ENCODE measurements at regions not wholly inside any gene's neighbourhood (a gene's known extent, or its start where the extent isn't known, plus 50 kb on each side); places are given as distances from the start of the nearest gene placed in this dataset.
"Not testable (repeated sequence)": the region's sequence is repeated elsewhere in the genome, so short reads cannot be mapped to it uniquely, and the experiment has no call there.

- not testable (repeated sequence) for H3K9me2 ChIP-seq (replicated peaks; ENCODE audit: insufficient read depth); H3K79me2 ChIP-seq; H3K36me3 ChIP-seq (replicated peaks; ENCODE audit: insufficient read depth, low read depth); H2AFZ ChIP-seq; H3K4me3 ChIP-seq; DNase-seq (ENCODE audit: low spot score); H3K27me3 ChIP-seq; H3K4me2 ChIP-seq; H3K9me3 ChIP-seq (ENCODE audit: low read depth); H3K4me1 ChIP-seq (ENCODE audit: insufficient read depth); H4K20me1 ChIP-seq (ENCODE audit: insufficient read depth, poor library complexity, severe bottlenecking); H3K27ac ChIP-seq
- WGBS (ENCODE audit: low lambda C conversion rate, missing lambda C conversion rate), result 94% methylated on average over 3 of the region's 4 CpGs
Observed at GRCh38 chr2:111427346-111427745, 306.6 kb downstream of the BCL2L11 start.

GRCh38 chr2:111428915-111429314 lies 308.2 kb downstream of the BCL2L11 start:
- H3K9me3 ChIP-seq (ENCODE audit: low read depth); H3K4me2 ChIP-seq; H3K79me2 ChIP-seq; H3K9me2 ChIP-seq (replicated peaks; ENCODE audit: insufficient read depth); H3K36me3 ChIP-seq (replicated peaks; ENCODE audit: insufficient read depth, low read depth); H3K27ac ChIP-seq; H3K4me1 ChIP-seq (ENCODE audit: insufficient read depth); H3K4me3 ChIP-seq; DNase-seq (ENCODE audit: low spot score); H4K20me1 ChIP-seq (ENCODE audit: insufficient read depth, poor library complexity, severe bottlenecking); H2AFZ ChIP-seq; H3K27me3 ChIP-seq: not testable (repeated sequence)
- WGBS (ENCODE audit: low lambda C conversion rate, missing lambda C conversion rate), result 75% methylated on average over 6 of the region's 6 CpGs

- not testable (repeated sequence) for H3K4me3 ChIP-seq; H2AFZ ChIP-seq; H3K36me3 ChIP-seq (replicated peaks; ENCODE audit: insufficient read depth, low read depth); H3K4me1 ChIP-seq (ENCODE audit: insufficient read depth); H3K27ac ChIP-seq; H3K9me2 ChIP-seq (replicated peaks; ENCODE audit: insufficient read depth); H3K9me3 ChIP-seq (ENCODE audit: low read depth); H4K20me1 ChIP-seq (ENCODE audit: insufficient read depth, poor library complexity, severe bottlenecking); H3K4me2 ChIP-seq; H3K79me2 ChIP-seq; DNase-seq (ENCODE audit: low spot score); H3K27me3 ChIP-seq
- WGBS (ENCODE audit: low lambda C conversion rate, missing lambda C conversion rate), result 69% methylated on average over 7 of the region's 8 CpGs
Observed at GRCh38 chr2:111429353-111429752, 308.6 kb downstream of the BCL2L11 start.

GRCh38 chr2:111430817-111431661 lies 310.3 kb downstream of the BCL2L11 start:
- DNase-seq (ENCODE audit: low spot score); H3K27ac ChIP-seq; H3K9me3 ChIP-seq (ENCODE audit: low read depth); H3K9me2 ChIP-seq (replicated peaks; ENCODE audit: insufficient read depth); H3K4me1 ChIP-seq (ENCODE audit: insufficient read depth); H3K79me2 ChIP-seq; H3K36me3 ChIP-seq (replicated peaks; ENCODE audit: insufficient read depth, low read depth); H2AFZ ChIP-seq; H4K20me1 ChIP-seq (ENCODE audit: insufficient read depth, poor library complexity, severe bottlenecking); H3K4me3 ChIP-seq; H3K27me3 ChIP-seq; H3K4me2 ChIP-seq: not testable (repeated sequence)
- WGBS (ENCODE audit: low lambda C conversion rate, missing lambda C conversion rate), result 78% methylated on average over 7 of the region's 9 CpGs

- H3K9me2 ChIP-seq (replicated peaks; ENCODE audit: insufficient read depth); DNase-seq (ENCODE audit: low spot score); H3K36me3 ChIP-seq (replicated peaks; ENCODE audit: insufficient read depth, low read depth); H3K27me3 ChIP-seq; H3K79me2 ChIP-seq; H2AFZ ChIP-seq; H3K4me3 ChIP-seq; H3K27ac ChIP-seq; H3K9me3 ChIP-seq (ENCODE audit: low read depth); H4K20me1 ChIP-seq (ENCODE audit: insufficient read depth, poor library complexity, severe bottlenecking); H3K4me2 ChIP-seq; H3K4me1 ChIP-seq (ENCODE audit: insufficient read depth): not testable (repeated sequence)
- 96% methylated on average over 3 of the region's 3 CpGs for WGBS (ENCODE audit: low lambda C conversion rate, missing lambda C conversion rate)
Observed at GRCh38 chr2:111432423-111432822, 311.7 kb downstream of the BCL2L11 start.

GRCh38 chr2:111432916-111433499 lies 312.3 kb downstream of the BCL2L11 start:
- H3K4me1 ChIP-seq (ENCODE audit: insufficient read depth); H3K4me2 ChIP-seq; H3K36me3 ChIP-seq (replicated peaks; ENCODE audit: insufficient read depth, low read depth); H3K79me2 ChIP-seq; H3K9me2 ChIP-seq (replicated peaks; ENCODE audit: insufficient read depth); H3K4me3 ChIP-seq; DNase-seq (ENCODE audit: low spot score); H2AFZ ChIP-seq; H3K27me3 ChIP-seq; H3K27ac ChIP-seq; H3K9me3 ChIP-seq (ENCODE audit: low read depth); H4K20me1 ChIP-seq (ENCODE audit: insufficient read depth, poor library complexity, severe bottlenecking): not testable (repeated sequence)
- WGBS (ENCODE audit: low lambda C conversion rate, missing lambda C conversion rate), result 95% methylated on average over 3 of the region's 9 CpGs

- not testable (repeated sequence) for H3K27me3 ChIP-seq; H3K27ac ChIP-seq; H3K79me2 ChIP-seq; H3K36me3 ChIP-seq (replicated peaks; ENCODE audit: insufficient read depth, low read depth); DNase-seq (ENCODE audit: low spot score); H3K4me1 ChIP-seq (ENCODE audit: insufficient read depth); H3K4me3 ChIP-seq; H3K9me2 ChIP-seq (replicated peaks; ENCODE audit: insufficient read depth); H2AFZ ChIP-seq; H3K9me3 ChIP-seq (ENCODE audit: low read depth); H3K4me2 ChIP-seq; H4K20me1 ChIP-seq (ENCODE audit: insufficient read depth, poor library complexity, severe bottlenecking)
- 63% methylated on average over 5 of the region's 5 CpGs for WGBS (ENCODE audit: low lambda C conversion rate, missing lambda C conversion rate)
Observed at GRCh38 chr2:111433892-111434607, 313.3 kb downstream of the BCL2L11 start.

GRCh38 chr2:111434608-111434939 lies 313.9 kb downstream of the BCL2L11 start:
- not testable (repeated sequence) for H3K36me3 ChIP-seq (replicated peaks; ENCODE audit: insufficient read depth, low read depth); H3K4me1 ChIP-seq (ENCODE audit: insufficient read depth); H3K4me3 ChIP-seq; DNase-seq (ENCODE audit: low spot score); H2AFZ ChIP-seq; H4K20me1 ChIP-seq (ENCODE audit: insufficient read depth, poor library complexity, severe bottlenecking); H3K9me2 ChIP-seq (replicated peaks; ENCODE audit: insufficient read depth); H3K27me3 ChIP-seq; H3K4me2 ChIP-seq; H3K79me2 ChIP-seq; H3K9me3 ChIP-seq (ENCODE audit: low read depth); H3K27ac ChIP-seq
- 93% methylated on average over 3 of the region's 4 CpGs for WGBS (ENCODE audit: low lambda C conversion rate, missing lambda C conversion rate)
